Stimulated activated naive CD8-positive, alpha-beta T cell treated with anti-CD3 and anti-CD28 coated beads, Interleukin-15, Interleukin-2, amounts not matched to agents 100 ng/mL and 50 ng/mL, for 24 hours (primary cell): ENCODE measurements at regions not wholly inside any gene's neighbourhood (a gene's known extent, or its start where the extent isn't known, plus 50 kb on each side); places are given as distances from the start of the nearest gene placed in this dataset.

Experiments used
- H3K27ac Mint-ChIP-seq: one replicate; pipeline ENCODE4 v1.8.0; 2021; ENCODE audit warnings: mild to moderate bottlenecking, mixed read lengths
- H3K27me3 Mint-ChIP-seq: one replicate; pipeline ENCODE4 v1.8.0; 2021; ENCODE audit warnings: mixed read lengths
- H3K36me3 Mint-ChIP-seq: one replicate; pipeline ENCODE4 v1.8.0; 2021; ENCODE audit warnings: low read depth, mixed read lengths
- H3K4me1 Mint-ChIP-seq: one replicate; pipeline ENCODE4 v1.8.0; 2021; ENCODE audit warnings: low read depth, mixed read lengths
- H3K4me3 Mint-ChIP-seq: one replicate; pipeline ENCODE4 v1.8.0; 2021; ENCODE audit warnings: mild to moderate bottlenecking, mixed read lengths
- H3K9me3 Mint-ChIP-seq: one replicate; pipeline ENCODE4 v1.8.0; 2021; ENCODE audit warnings: mixed read lengths

DNA sequence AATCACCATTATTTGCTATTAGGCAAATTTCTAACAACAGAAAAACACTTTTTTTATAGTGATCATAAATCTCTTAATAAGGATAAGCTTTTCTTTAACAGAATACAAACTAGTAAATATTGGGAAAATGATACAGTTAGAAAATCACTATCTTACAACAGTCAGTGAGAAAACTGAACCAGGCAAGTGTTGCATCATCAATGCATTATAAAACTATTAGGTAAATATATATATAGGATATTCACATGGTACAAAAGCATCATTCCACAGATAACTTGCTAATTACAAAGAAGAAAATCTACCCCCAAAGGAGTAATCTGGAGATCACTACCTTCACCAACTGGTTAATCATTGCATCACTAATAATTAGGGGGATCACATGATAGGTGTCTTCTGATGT is 652.1 kb downstream of the HACE1 start:
- no peaks in the 10 kb centered on the region for H3K27me3 Mint-ChIP-seq
- H3K27ac Mint-ChIP-seq = no peak overlapping the region
- no peaks in the 10 kb centered on the region for H3K36me3 Mint-ChIP-seq
- no peaks in the 10 kb centered on the region for H3K4me1 Mint-ChIP-seq
- no peak overlapping the region for H3K4me3 Mint-ChIP-seq
- H3K9me3 Mint-ChIP-seq = no peaks in the 10 kb centered on the region

DNA sequence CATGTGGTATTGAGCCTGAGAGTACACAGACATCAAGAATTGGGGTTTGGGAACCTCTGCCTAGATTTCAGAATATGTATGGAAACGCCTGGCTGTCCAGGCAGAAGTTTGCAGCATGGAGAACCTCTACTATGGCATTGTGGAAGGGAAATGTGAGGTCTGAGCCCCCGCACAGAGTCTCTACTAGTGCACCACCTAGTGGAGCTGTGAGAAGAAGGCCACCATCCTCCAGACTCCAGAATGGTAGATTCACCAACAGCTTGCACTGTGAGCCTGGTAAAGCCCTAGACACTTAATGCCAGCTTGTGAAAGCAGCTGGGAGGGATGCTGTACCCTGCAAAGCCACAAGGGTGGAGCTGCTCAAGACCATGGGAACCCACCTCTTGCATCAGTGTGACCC is 658.2 kb downstream of the HACE1 start:
- Mint-ChIP-seq H3K4me1 (no peaks in the 10 kb centered on the region), H3K27ac (no peak overlapping the region), H3K27me3 (no peaks in the 10 kb centered on the region), H3K9me3 (peaks cover 17% of the 10 kb centered on the region), H3K36me3 (no peaks in the 10 kb centered on the region), H3K4me3 (no peak overlapping the region)

- Mint-ChIP-seq H3K36me3 (no peaks in the 10 kb centered on the region), H3K9me3 (peaks cover 10% of the 10 kb centered on the region), H3K27me3 (no peaks in the 10 kb centered on the region), H3K27ac (no peak overlapping the region), H3K4me3 (no peak overlapping the region), H3K4me1 (no peaks in the 10 kb centered on the region)
Measured at GRCh38 chr6:104187616-104188015, 672.1 kb downstream of the HACE1 start.

GRCh38 chr6:104186831-104187230 is 672.9 kb downstream of the HACE1 start:
- Mint-ChIP-seq H3K36me3 (no peaks in the 10 kb centered on the region), H3K9me3 (peaks cover 9% of the 10 kb centered on the region), H3K4me3 (no peak overlapping the region), H3K27me3 (no peaks in the 10 kb centered on the region), H3K27ac (no peak overlapping the region), H3K4me1 (no peaks in the 10 kb centered on the region)

DNA sequence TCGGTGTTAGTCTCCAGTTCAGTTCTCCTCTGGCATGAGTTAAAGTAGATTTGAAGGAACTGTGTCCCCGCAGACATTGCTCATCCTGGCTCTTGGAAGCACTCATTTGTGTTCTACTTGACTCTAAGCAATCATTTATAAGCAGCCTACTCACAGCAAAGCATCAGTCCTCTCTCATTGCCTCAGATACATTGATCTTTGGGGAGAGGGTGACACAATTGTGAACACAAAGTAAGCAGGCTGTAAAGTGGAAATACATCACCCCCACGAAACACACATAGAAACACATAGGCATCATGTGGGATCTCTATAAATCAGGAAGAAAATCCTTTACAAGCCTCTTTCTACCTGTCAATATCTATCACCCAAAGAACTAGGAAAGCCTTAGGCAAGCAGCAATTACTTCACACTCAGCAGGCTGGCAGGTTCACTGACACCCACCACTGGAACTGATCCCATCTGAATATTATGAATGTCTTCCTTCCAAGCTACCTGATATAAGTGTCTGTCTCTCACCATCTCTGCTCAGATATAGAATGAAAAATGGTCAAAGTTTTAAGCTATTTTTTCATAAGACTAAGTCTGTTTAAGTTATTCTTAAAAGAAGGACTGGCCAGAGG is 675.8 kb downstream of the HACE1 start:
- no peak overlapping the region for H3K27ac Mint-ChIP-seq
- H3K36me3 Mint-ChIP-seq = no peaks in the 10 kb centered on the region
- H3K27me3 Mint-ChIP-seq = no peaks in the 10 kb centered on the region
- peaks cover 6% of the 10 kb centered on the region for H3K9me3 Mint-ChIP-seq
- H3K4me1 Mint-ChIP-seq = no peaks in the 10 kb centered on the region
- no peak overlapping the region for H3K4me3 Mint-ChIP-seq

DNA sequence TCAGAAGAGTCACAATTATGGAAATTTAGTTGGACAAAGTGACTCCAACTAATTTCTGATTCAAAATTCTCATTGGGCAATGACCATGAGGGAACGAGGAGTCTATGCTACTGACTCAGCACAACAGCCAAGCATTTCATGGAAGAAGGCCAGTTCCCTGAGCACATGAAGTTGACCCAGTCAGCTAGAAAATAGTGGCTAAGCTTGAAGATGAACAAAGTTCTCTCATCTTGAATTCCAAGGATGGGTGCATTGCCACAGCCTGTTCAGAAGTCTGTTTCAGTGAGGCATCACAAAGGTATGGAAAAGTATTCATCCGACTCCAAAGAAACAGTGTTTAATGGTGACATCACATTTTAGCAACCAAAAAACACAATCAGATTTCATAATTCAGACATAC is 676.9 kb downstream of the HACE1 start:
- Mint-ChIP-seq H3K27ac (no peak overlapping the region), H3K4me1 (no peaks in the 10 kb centered on the region), H3K36me3 (no peaks in the 10 kb centered on the region), H3K9me3 (peaks cover 6% of the 10 kb centered on the region), H3K4me3 (no peak overlapping the region), H3K27me3 (no peaks in the 10 kb centered on the region)

- no peaks in the 10 kb centered on the region for H3K9me3 Mint-ChIP-seq
- no peak overlapping the region for H3K4me3 Mint-ChIP-seq
- no peaks in the 10 kb centered on the region for H3K4me1 Mint-ChIP-seq
- H3K27me3 Mint-ChIP-seq = no peaks in the 10 kb centered on the region
- no peaks in the 10 kb centered on the region for H3K36me3 Mint-ChIP-seq
- no peak overlapping the region for H3K27ac Mint-ChIP-seq
Measured at GRCh38 chr6:104173668-104174067, 686.1 kb downstream of the HACE1 start.

DNA sequence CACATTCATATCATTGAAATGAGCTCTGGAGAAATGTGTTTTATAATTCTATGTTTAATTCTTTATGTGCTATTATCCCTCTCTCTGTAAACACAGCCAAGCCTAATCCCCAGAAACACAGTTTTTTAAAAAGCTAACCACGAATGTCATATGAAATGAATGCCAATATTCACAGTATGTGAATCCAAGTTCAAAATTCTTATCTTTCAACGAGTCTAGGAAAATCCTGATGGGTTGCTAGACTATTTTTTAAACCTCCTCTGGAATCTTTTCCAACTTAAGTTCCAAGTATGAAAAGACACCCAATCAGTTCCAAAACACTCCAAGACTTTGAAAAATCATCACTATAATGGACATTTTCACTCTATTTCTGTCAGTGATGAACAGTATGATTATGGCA is 689.3 kb downstream of the HACE1 start:
- no peaks in the 10 kb centered on the region for H3K27me3 Mint-ChIP-seq
- H3K36me3 Mint-ChIP-seq = no peaks in the 10 kb centered on the region
- no peak overlapping the region for H3K4me3 Mint-ChIP-seq
- H3K9me3 Mint-ChIP-seq = peaks cover 13% of the 10 kb centered on the region
- H3K27ac Mint-ChIP-seq = no peak overlapping the region
- no peaks in the 10 kb centered on the region for H3K4me1 Mint-ChIP-seq

DNA sequence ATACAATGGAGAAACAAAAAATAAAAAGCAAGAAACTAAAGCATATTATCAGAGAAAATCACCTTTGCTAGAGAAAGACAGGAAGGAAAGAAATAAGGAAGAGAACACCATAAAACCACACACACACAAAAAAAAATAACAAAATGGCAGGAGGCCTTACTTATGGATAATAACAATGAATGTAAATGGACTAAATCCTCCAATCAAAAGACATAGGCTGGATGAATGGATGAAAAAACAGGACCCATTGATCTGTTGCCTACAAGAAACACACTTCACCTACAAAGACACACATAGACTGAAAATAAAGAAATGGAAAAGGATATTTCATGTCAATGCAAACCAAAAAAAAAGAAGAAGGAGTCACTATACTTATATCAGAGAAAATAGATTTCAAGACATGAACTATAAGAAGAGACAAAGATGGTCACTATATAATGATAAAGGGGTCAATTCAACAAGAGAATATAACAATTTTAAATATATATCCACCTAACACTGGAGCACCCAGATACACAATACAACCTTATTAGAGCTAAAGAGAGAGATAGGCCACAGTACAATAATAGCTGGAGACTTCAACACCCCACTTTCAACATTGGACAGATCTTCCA is 693.6 kb downstream of the HACE1 start:
- Mint-ChIP-seq H3K27ac (no peak overlapping the region), H3K4me1 (no peaks in the 10 kb centered on the region), H3K36me3 (no peaks in the 10 kb centered on the region), H3K27me3 (no peaks in the 10 kb centered on the region), H3K4me3 (no peak overlapping the region), H3K9me3 (peaks cover 13% of the 10 kb centered on the region)

DNA sequence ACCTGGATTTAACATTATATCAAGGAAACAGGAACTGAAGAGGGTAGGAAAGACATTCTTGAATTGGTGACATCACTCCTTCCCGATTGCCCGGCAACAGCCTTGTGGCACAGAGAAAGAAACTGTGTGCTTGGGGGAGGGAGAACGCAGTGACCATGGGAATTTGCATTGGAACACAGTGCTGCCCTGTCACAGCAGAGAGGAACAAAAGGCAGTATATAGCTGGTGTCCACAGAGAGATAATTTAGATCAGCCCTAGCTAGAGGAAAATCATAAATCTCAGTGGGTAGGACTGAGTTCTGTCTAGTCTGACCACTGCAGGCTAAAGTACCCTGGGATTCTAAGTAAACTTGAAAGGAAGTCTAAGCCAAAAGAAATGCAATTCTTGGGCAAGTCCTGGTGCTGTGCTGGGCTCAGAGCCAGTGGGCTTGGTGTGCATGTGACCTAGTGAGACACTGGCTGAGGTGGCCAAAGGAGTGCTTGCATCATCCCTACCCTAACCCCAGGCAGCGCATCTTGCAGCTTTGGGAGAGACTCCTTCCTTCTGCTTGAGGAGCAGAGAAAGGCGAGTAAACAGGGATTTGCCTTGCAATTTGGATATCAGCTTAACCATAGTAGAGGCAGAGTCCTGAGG is 697.6 kb downstream of the HACE1 start:
- Mint-ChIP-seq H3K27ac (no peak overlapping the region), H3K4me1 (no peaks in the 10 kb centered on the region), H3K9me3 (peaks cover 14% of the 10 kb centered on the region), H3K4me3 (no peak overlapping the region), H3K27me3 (peaks cover 4% of the 10 kb centered on the region), H3K36me3 (no peaks in the 10 kb centered on the region)

DNA sequence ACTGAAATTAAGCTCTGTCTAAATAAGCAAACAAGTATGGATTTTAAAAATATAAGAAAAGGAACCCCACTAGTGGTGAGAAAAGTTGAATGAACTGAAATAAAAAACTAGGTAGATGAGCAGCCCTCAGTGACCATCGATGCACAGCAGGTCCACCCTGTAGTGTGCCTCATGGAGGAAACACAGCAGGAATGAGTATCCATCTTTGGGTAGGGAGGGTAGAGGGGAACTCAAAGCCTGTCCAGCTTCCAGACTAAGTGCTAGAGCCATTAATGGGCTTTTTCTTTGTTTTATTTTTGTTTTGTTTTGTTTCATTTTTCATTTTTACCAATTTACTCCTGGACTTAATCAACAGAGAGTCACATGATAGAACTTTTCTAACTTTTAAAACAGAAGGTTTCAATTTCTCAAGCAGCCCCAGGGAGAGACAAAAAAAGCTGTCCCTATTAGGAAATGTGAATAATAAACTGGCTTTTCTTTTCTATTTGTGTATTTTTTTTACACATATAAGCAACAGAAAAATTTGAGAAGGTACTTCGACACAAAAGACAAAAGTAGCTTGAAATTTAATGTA is 700.6 kb downstream of the HACE1 start:
- Mint-ChIP-seq H3K27ac (no peak overlapping the region), H3K4me3 (no peak overlapping the region), H3K36me3 (no peaks in the 10 kb centered on the region), H3K4me1 (no peaks in the 10 kb centered on the region), H3K9me3 (peaks cover 4% of the 10 kb centered on the region), H3K27me3 (peaks cover 4% of the 10 kb centered on the region)

GRCh38 chr6:104143757-104144156 is 716.0 kb downstream of the HACE1 start:
- Mint-ChIP-seq H3K27me3 (no peaks in the 10 kb centered on the region), H3K4me3 (no peak overlapping the region), H3K36me3 (no peaks in the 10 kb centered on the region), H3K4me1 (no peaks in the 10 kb centered on the region), H3K9me3 (no peaks in the 10 kb centered on the region), H3K27ac (no peak overlapping the region)

- no peak overlapping the region for H3K27ac Mint-ChIP-seq
- H3K9me3 Mint-ChIP-seq = no peaks in the 10 kb centered on the region
- H3K27me3 Mint-ChIP-seq = no peaks in the 10 kb centered on the region
- no peak overlapping the region for H3K4me3 Mint-ChIP-seq
- no peaks in the 10 kb centered on the region for H3K36me3 Mint-ChIP-seq
- H3K4me1 Mint-ChIP-seq = no peaks in the 10 kb centered on the region
Measured at GRCh38 chr6:104134876-104135275, 724.8 kb downstream of the HACE1 start.

GRCh38 chr6:104130343-104130742 is 729.4 kb downstream of the HACE1 start:
- Mint-ChIP-seq H3K4me3 (no peak overlapping the region), H3K27ac (no peak overlapping the region), H3K36me3 (no peaks in the 10 kb centered on the region), H3K9me3 (no peaks in the 10 kb centered on the region), H3K4me1 (no peaks in the 10 kb centered on the region), H3K27me3 (no peaks in the 10 kb centered on the region)

GRCh38 chr6:104126315-104127005 is 733.3 kb downstream of the HACE1 start:
- no peak overlapping the region for H3K27ac Mint-ChIP-seq
- H3K9me3 Mint-ChIP-seq = peaks cover 10% of the 10 kb centered on the region
- H3K36me3 Mint-ChIP-seq = no peaks in the 10 kb centered on the region

More at GRCh38 chr6:104126315-104127005, 733.3 kb downstream of the HACE1 start:
- Mint-ChIP-seq H3K4me3 (no peak overlapping the region), H3K4me1 (no peaks in the 10 kb centered on the region), H3K27me3 (no peaks in the 10 kb centered on the region)
